ENCODE measurements at regions not wholly inside any gene's neighbourhood (a gene's known extent, or its start where the extent isn't known, plus 50 kb on each side); places are given as distances from the start of the nearest gene placed in this dataset.
"Not testable (repeated sequence)": the region's sequence is repeated elsewhere in the genome, so short reads cannot be mapped to it uniquely, and the experiment has no call there.

- no peak for DNase-seq (ENCODE audit: low spot score)
Observed at GRCh38 chr18:997499-997898, 92.8 kb downstream of the ADCYAP1 start.

- DNase-seq (ENCODE audit: low spot score): no peak
Observed at GRCh38 chr18:998936-999335, 94.3 kb downstream of the ADCYAP1 start.

- no peak for DNase-seq (ENCODE audit: low spot score)
Observed at GRCh38 chr18:1002653-1003178, 98.0 kb downstream of the ADCYAP1 start.

- DNase-seq (ENCODE audit: low spot score): no peak
Observed at GRCh38 chr18:1003499-1003898, 98.8 kb downstream of the ADCYAP1 start.

- no peak for DNase-seq (ENCODE audit: low spot score)
Observed at GRCh38 chr18:1006304-1006703, 101.6 kb downstream of the ADCYAP1 start.

GRCh38 chr18:1006965-1007364, 102.3 kb downstream of the ADCYAP1 start:
- no peak for DNase-seq (ENCODE audit: low spot score)

GRCh38 chr18:1011349-1011748, 106.7 kb downstream of the ADCYAP1 start:
- no peak for DNase-seq (ENCODE audit: low spot score)

- no peak for DNase-seq (ENCODE audit: low spot score)
Observed at GRCh38 chr18:1012775-1013174, 108.1 kb downstream of the ADCYAP1 start.

GRCh38 chr18:1013951-1014350, 109.3 kb downstream of the ADCYAP1 start:
- no peak for DNase-seq (ENCODE audit: low spot score)

- DNase-seq (ENCODE audit: low spot score): no peak
Observed at GRCh38 chr18:1014509-1014908, 109.8 kb downstream of the ADCYAP1 start.

- DNase-seq (ENCODE audit: low spot score): no peak
Observed at GRCh38 chr18:1014951-1015624, 110.4 kb downstream of the ADCYAP1 start.

GRCh38 chr18:1015777-1016176, 111.1 kb downstream of the ADCYAP1 start:
- no peak for DNase-seq (ENCODE audit: low spot score)

GRCh38 chr18:1017227-1018058, 112.8 kb downstream of the ADCYAP1 start:
- DNase-seq (ENCODE audit: low spot score): no peak

GRCh38 chr18:1018181-1018681, 113.6 kb downstream of the ADCYAP1 start:
- no peak for DNase-seq (ENCODE audit: low spot score)

- no peak for DNase-seq (ENCODE audit: low spot score)
Observed at GRCh38 chr18:1019191-1019590, 114.5 kb downstream of the ADCYAP1 start.

GRCh38 chr18:1020731-1021344, 116.2 kb downstream of the ADCYAP1 start:
- no peak for DNase-seq (ENCODE audit: low spot score)

GRCh38 chr18:1026930-1027329, 122.3 kb downstream of the ADCYAP1 start:
- DNase-seq (ENCODE audit: low spot score): no peak

- DNase-seq (ENCODE audit: low spot score): not testable (repeated sequence)
Observed at GRCh38 chr18:1033092-1033491, 128.4 kb downstream of the ADCYAP1 start.

GRCh38 chr18:1034971-1035370, 130.3 kb downstream of the ADCYAP1 start:
- no peak for DNase-seq (ENCODE audit: low spot score)

GRCh38 chr18:1036926-1037325, 132.3 kb downstream of the ADCYAP1 start:
- DNase-seq (ENCODE audit: low spot score): no peak

- DNase-seq (ENCODE audit: low spot score): no peak
Observed at GRCh38 chr18:1037776-1038175, 133.1 kb downstream of the ADCYAP1 start.

GRCh38 chr18:1039421-1039820, 134.8 kb downstream of the ADCYAP1 start:
- no peak for DNase-seq (ENCODE audit: low spot score)

- DNase-seq (ENCODE audit: low spot score): not testable (repeated sequence)
Observed at GRCh38 chr18:1043039-1043438, 138.4 kb downstream of the ADCYAP1 start.

All from HuH-7.5 (cell line).